H1 (cell line): ENCODE measurements at regions not wholly inside any gene's neighbourhood (a gene's known extent, or its start where the extent isn't known, plus 50 kb on each side); places are given as distances from the start of the nearest gene placed in this dataset.

Experiments
- CTCF ChIA-PET: fragments of 300-600 bp; sonication (Branson Sonifier 250); formaldehyde crosslinking; loops from one replicate; lab custom pipeline; 2021; ENCODE audit not compliant: partially characterized antibody; lab: Charles Lee
- POLR2A ChIA-PET: fragments of 300-600 bp; sonication (Branson Sonifier 250); formaldehyde crosslinking; loops from one replicate; lab custom pipeline; 2021; ENCODE audit warnings: inconsistent platforms; ENCODE audit not compliant: partially characterized antibody; lab: Charles Lee
- DNase-seq, 2 experiments: peaks; one replicate each; pipeline versions ENCODE4 v3.0.0 to v3.0.0-alpha.2; 2010 to 2022; ENCODE audit warnings: low spot score in 2 of 2, low read depth in 1 of 2, mixed read lengths in 1 of 2
- FAIRE-seq: peaks from 2 replicates; lab custom pipeline; 2011; peaks lifted over from hg19 to GRCh38; lab: Jason Lieb, UNC
- H2AFZ ChIP-seq: 2 replicates; pipeline ENCODE4 v1.8.1; 2012; ENCODE audit warnings: low read length, inconsistent platforms
- H2AK5ac ChIP-seq: 2 replicates; pipeline ENCODE4 v1.6.1; 2013; ENCODE audit warnings: low read depth, low read length
- H2BK120ac ChIP-seq: replicated peaks from 2 replicates; pipeline ENCODE3; 2013; ENCODE audit warnings: low read depth, low read length, inconsistent platforms
- H2BK12ac ChIP-seq: 2 replicates; pipeline ENCODE4 v1.6.1; 2013; ENCODE audit warnings: low read depth, low read length
- H2BK15ac ChIP-seq: 2 replicates; pipeline ENCODE4 v1.6.1; 2013; ENCODE audit warnings: low read length
- H2BK20ac ChIP-seq: 2 replicates; pipeline ENCODE4 v1.6.1; 2013; ENCODE audit warnings: low read length
- H2BK5ac ChIP-seq: 2 replicates; pipeline ENCODE4 v1.6.1; 2013; ENCODE audit warnings: low read depth, low read length
- H3K14ac ChIP-seq: 2 replicates; pipeline ENCODE4 v1.6.1; 2013; ENCODE audit warnings: inconsistent platforms; ENCODE audit not compliant: insufficient read length
- H3K18ac ChIP-seq: 2 replicates; pipeline ENCODE4 v1.6.1; 2013; ENCODE audit warnings: low read length; ENCODE audit errors: extremely low read depth
- H3K23ac ChIP-seq: 2 replicates; pipeline ENCODE4 v1.6.1; 2013; ENCODE audit warnings: inconsistent platforms; ENCODE audit not compliant: insufficient read length
- H3K23me2 ChIP-seq: 2 replicates; pipeline ENCODE4 v1.6.1; 2013; ENCODE audit warnings: low read depth, low read length
- H3K27ac ChIP-seq: 2 replicates; pipeline ENCODE4 v1.6.1; 2011; ENCODE audit warnings: low read depth, low read length, inconsistent platforms
- H3K27me3 ChIP-seq, 4 experiments: replicated peaks in 1 of 4; 1 replicate in 1 of 4; 2 replicates in 3 of 4; pipeline versions ENCODE4 v1.6.1 to v1.8.1; 2011 to 2013; ENCODE audit warnings: low read length in 3 of 4, mild to moderate bottlenecking in 3 of 4, inconsistent platforms in 2 of 4, mixed read lengths in 2 of 4, moderate library complexity in 1 of 4; ENCODE audit not compliant: control insufficient read depth in 3 of 4, insufficient read depth in 3 of 4; ENCODE audit errors: extremely low read depth in 1 of 4
- H3K36me3 ChIP-seq, 4 experiments: 2 replicates each; pipeline versions ENCODE4 v1.6.1 to v1.8.1; 2011 to 2013; ENCODE audit warnings: mild to moderate bottlenecking in 4 of 4, low read length in 3 of 4, moderate library complexity in 2 of 4, control low read depth in 1 of 4, inconsistent platforms in 1 of 4; ENCODE audit not compliant: insufficient read depth in 4 of 4, control insufficient read depth in 2 of 4
- H3K4ac ChIP-seq: replicated peaks from 2 replicates; pipeline ENCODE3; 2013; ENCODE audit warnings: low read length, low read depth, mixed read lengths, inconsistent platforms; ENCODE audit not compliant: insufficient read length
- H3K4me1 ChIP-seq, 4 experiments: replicated peaks in 1 of 4; 1 replicate in 1 of 4; 2 replicates in 3 of 4; pipeline versions ENCODE4 v1.6.1 to v1.8.1; 2011 to 2013; ENCODE audit warnings: low read length in 3 of 4, inconsistent platforms in 2 of 4, mixed read lengths in 1 of 4; ENCODE audit not compliant: insufficient read depth in 4 of 4, control insufficient read depth in 3 of 4
- H3K4me2 ChIP-seq, 2 experiments: 2 replicates each; pipeline versions ENCODE4 v1.6.1 to v1.8.1; 2011 to 2013; ENCODE audit warnings: low read depth in 2 of 2, low read length in 2 of 2, control low read depth in 1 of 2, inconsistent platforms in 1 of 2, mild to moderate bottlenecking in 1 of 2; ENCODE audit not compliant: insufficient read depth in 1 of 2
- H3K4me3 ChIP-seq, 4 experiments: fragments of 200-600, 300-600 bp in 1 of 4; sonication (generic), shearing (Covaris generic), sonication (Bioruptor Twin) in 1 of 4; 2 replicates each; pipeline versions ENCODE4 v1.5.1 to v1.8.1; 2011 to 2016; ENCODE audit warnings: low read length in 4 of 4, low read depth in 3 of 4, control low read depth in 2 of 4, inconsistent platforms in 2 of 4, mild to moderate bottlenecking in 2 of 4, mixed read lengths in 1 of 4, moderate library complexity in 1 of 4; ENCODE audit not compliant: insufficient read depth in 2 of 4; ENCODE audit errors: extremely low read depth in 1 of 4
- H3K56ac ChIP-seq: replicated peaks from 2 replicates; pipeline ENCODE3; 2013; ENCODE audit warnings: low read depth, mild to moderate bottlenecking, mixed read lengths, low read length, inconsistent platforms; ENCODE audit not compliant: insufficient read length
- H3K79me1 ChIP-seq: 2 replicates; pipeline ENCODE4 v1.6.1; 2013; ENCODE audit warnings: low read depth, low read length, control low read depth
- H3K79me2 ChIP-seq, 2 experiments: 2 replicates each; pipeline versions ENCODE4 v1.6.1 to v1.8.1; 2012 to 2013; ENCODE audit warnings: low read length in 2 of 2, mild to moderate bottlenecking in 2 of 2, inconsistent platforms in 1 of 2; ENCODE audit not compliant: insufficient read depth in 2 of 2, control insufficient read depth in 1 of 2
- H3K9ac ChIP-seq, 4 experiments: replicated peaks in 1 of 4; 1 replicate in 1 of 4; 2 replicates in 3 of 4; pipeline versions ENCODE4 v1.6.1 to v1.8.1; 2011 to 2013; ENCODE audit warnings: low read depth in 3 of 4, low read length in 3 of 4, control low read depth in 2 of 4, mild to moderate bottlenecking in 2 of 4, moderate library complexity in 2 of 4, inconsistent platforms in 1 of 4; ENCODE audit errors: extremely low read depth in 1 of 4
- H3K9me3 ChIP-seq, 2 experiments: 2 replicates each; pipeline versions ENCODE4 v1.6.1 to v1.8.1; 2012 to 2013; ENCODE audit warnings: mild to moderate bottlenecking in 2 of 2, moderate library complexity in 2 of 2, control low read depth in 1 of 2, inconsistent platforms in 1 of 2, low read depth in 1 of 2, low read length in 1 of 2, mixed read lengths in 1 of 2; ENCODE audit not compliant: insufficient read depth in 2 of 2
- H4K20me1 ChIP-seq, 2 experiments: replicated peaks in 1 of 2; 2 replicates each; pipeline versions ENCODE3 to v1.8.1; 2011 to 2013; ENCODE audit warnings: inconsistent platforms in 2 of 2, low read length in 2 of 2, mild to moderate bottlenecking in 1 of 2; ENCODE audit not compliant: insufficient read depth in 2 of 2, control insufficient read depth in 1 of 2
- H4K5ac ChIP-seq: 2 replicates; pipeline ENCODE4 v1.6.1; 2013; ENCODE audit warnings: low read length, low read depth, mixed read lengths, inconsistent platforms; ENCODE audit not compliant: insufficient read length
- H4K8ac ChIP-seq: 2 replicates; pipeline ENCODE4 v1.8.0; 2013; ENCODE audit warnings: mild to moderate bottlenecking, moderate library complexity, low read length, inconsistent platforms; ENCODE audit not compliant: insufficient read depth; ENCODE audit errors: extremely low read depth
- H4K91ac ChIP-seq: replicated peaks from 2 replicates; pipeline ENCODE3; 2013; ENCODE audit warnings: low read length, mixed read lengths, inconsistent platforms; ENCODE audit not compliant: insufficient read length
- ASH2L ChIP-seq: fragments of 200-600, 300-600 bp; sonication (generic); IDR thresholded peaks from one replicate; pipeline ENCODE4 v1.7.1; 2017; ENCODE audit warnings: low read length
- CBX8 ChIP-seq: fragments of 300-800, 300-1000 bp; sonication (generic); IDR thresholded peaks from 2 replicates; pipeline ENCODE4 v1.7.1; 2016; ENCODE audit warnings: low read depth, low read length, borderline replicate concordance
- CHD1 ChIP-seq: IDR thresholded peaks from 2 replicates; pipeline ENCODE4 v1.6.1; 2012; ENCODE audit warnings: low read depth, low read length, improper control_type of control experiment
- CTBP2 ChIP-seq: IDR thresholded peaks from 2 replicates; pipeline ENCODE4 v1.7.0; 2011; ENCODE audit warnings: borderline replicate concordance, mild to moderate bottlenecking, moderate library complexity, mixed read lengths, low read length; ENCODE audit not compliant: insufficient read depth, insufficient read length
- GTF2F1 ChIP-seq: IDR thresholded peaks from 2 replicates; pipeline ENCODE4 v1.6.1; 2012; ENCODE audit warnings: low read depth, low read length, improper control_type of control experiment, borderline replicate concordance
- KDM5A ChIP-seq: fragments of 200-600 bp; IDR thresholded peaks from 2 replicates; pipeline ENCODE4 v1.7.1; 2012; ENCODE audit warnings: mild to moderate bottlenecking, low read length, inconsistent platforms, mixed read lengths
- MAFK ChIP-seq: IDR thresholded peaks from 2 replicates; pipeline ENCODE4 v1.6.1; 2012; ENCODE audit warnings: low read depth, mild to moderate bottlenecking, improper control_type of control experiment, low read length
- NRF1 ChIP-seq: IDR thresholded peaks from 2 replicates; pipeline ENCODE4 v1.6.1; 2011; ENCODE audit warnings: mild to moderate bottlenecking, low read depth, low read length, improper control_type of control experiment
- PHF8 ChIP-seq: fragments of 200-600 bp; sonication (generic); conservative IDR thresholded peaks from 2 replicates; pipeline ENCODE4 v1.7.1; 2012; ENCODE audit warnings: low read depth, mild to moderate bottlenecking, inconsistent platforms, low read length, moderate library complexity
- RNF2 ChIP-seq: fragments of 200-900, 300-1000 bp; sonication (generic); IDR thresholded peaks from 2 replicates; pipeline ENCODE4 v1.7.1; 2016; ENCODE audit warnings: borderline replicate concordance, low read depth, mild to moderate bottlenecking, antibody characterized with exemption, low read length; ENCODE audit not compliant: poor library complexity, severe bottlenecking; ENCODE audit errors: missing control alignments
- SIX5 ChIP-seq: IDR thresholded peaks from 2 replicates; pipeline ENCODE4 v1.6.1; 2011; ENCODE audit warnings: mild to moderate bottlenecking, low read depth, low read length
- ZNF274 ChIP-seq: IDR thresholded peaks from 2 replicates; pipeline ENCODE4 v1.7.0; 2012; ENCODE audit warnings: low read length, borderline replicate concordance; ENCODE audit errors: extremely low read depth
- WGBS, 2 experiments: shearing (Covaris generic) in 1 of 2; methylation state at CpG; one replicate each; pipeline versions ENCODE4 v1.1.6 to v1.1.7; 2013 to 2015; ENCODE audit warnings: low lambda C conversion rate in 2 of 2, mixed read lengths in 2 of 2, inconsistent platforms in 1 of 2, low coverage in 1 of 2, missing lambda C conversion rate in 1 of 2; ENCODE audit not compliant: insufficient replicate concordance in 2 of 2, insufficient coverage in 1 of 2, insufficient read length in 1 of 2; ENCODE audit errors: extremely low coverage in 1 of 2, missing lambda C conversion rate in 1 of 2; 5-methylcytosine and 5-hydroxymethylcytosine counted together
- TF ChIP-seq, protein P1 (sequence below): IDR thresholded peaks from 2 replicates; pipeline ENCODE4 v1.6.1; 2012; ENCODE audit warnings: low read length, inconsistent platforms

DNA sequence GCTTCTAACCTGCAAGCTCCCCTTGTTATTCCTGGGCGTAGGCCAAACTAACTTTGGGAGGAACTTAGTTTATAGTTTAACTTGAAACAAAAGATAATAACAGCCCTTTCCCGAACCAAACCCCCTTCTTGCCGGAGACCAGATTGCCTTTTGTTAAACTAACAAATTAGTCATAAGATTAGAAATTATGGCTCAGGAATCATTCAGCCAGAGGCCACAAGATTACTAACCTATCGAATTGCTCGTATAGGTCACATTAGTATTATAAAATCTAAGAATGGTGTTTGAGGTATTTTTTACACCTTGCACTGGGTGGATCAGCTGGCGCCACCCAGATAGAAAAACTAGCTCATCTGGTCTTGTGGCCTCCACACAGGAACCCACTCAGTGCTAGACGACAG lies 65.3 kb upstream of the RAP2B start:
- Histone ChIP-seq H3K4me2 (no peak overlapping the region), H3K79me2 (no peaks in the 10 kb centered on the region), H2BK15ac (no peak overlapping the region), H2BK12ac (no peak overlapping the region), H3K14ac (no peak overlapping the region), H3K4ac (no peak overlapping the region), H3K27ac (no peak overlapping the region), H3K56ac (no peak overlapping the region), H4K5ac (no peak overlapping the region), H2BK20ac (no peak overlapping the region), H2BK5ac (no peak overlapping the region), H3K23ac (no peak overlapping the region), H3K79me1 (no peaks in the 10 kb centered on the region), H2AFZ (no peak overlapping the region), H3K23me2 (no peaks in the 10 kb centered on the region), H3K4me3 (no peak overlapping the region), H3K9ac (no peak overlapping the region), H2AK5ac (no peak overlapping the region), H4K8ac (no peak overlapping the region), H4K91ac (no peak overlapping the region), H3K36me3 (no peaks in the 10 kb centered on the region), H3K27me3 (peaks cover 0 to 1% (median 0%) of the 10 kb centered on the region in 4 experiments; a peak in 1 of 7 replicates), H3K18ac (no peak overlapping the region), H4K20me1 (no peaks in the 10 kb centered on the region), H2BK120ac (no peak overlapping the region), H3K9me3 (no peaks in the 10 kb centered on the region), H3K4me1 (peaks cover 0 to 9% (median 4%) of the 10 kb centered on the region in 4 experiments; a peak in 4 of 7 replicates)
- 75% methylated on average over 7 of the region's 7 CpGs; no CpG with 5 or more reads in 1 of the 2 experiments for WGBS, 2 experiments
- POLR2A ChIA-PET, result no interaction called here
- CTCF ChIA-PET, result no interaction called here
- no peak for FAIRE-seq
- DNase-seq, result no peak
- no peak for TF ChIP-seq RNF2
- no peak for TF ChIP-seq CHD1
- TF ChIP-seq GTF2F1, result no peak
- TF ChIP-seq SIX5, result no peak
- no peak for TF ChIP-seq CBX8
- no peak for TF ChIP-seq NRF1
- TF ChIP-seq MAFK, result no peak
- no peak for TF ChIP-seq ZNF274
- TF ChIP-seq KDM5A, result no peak
- TF ChIP-seq, protein P1, sequence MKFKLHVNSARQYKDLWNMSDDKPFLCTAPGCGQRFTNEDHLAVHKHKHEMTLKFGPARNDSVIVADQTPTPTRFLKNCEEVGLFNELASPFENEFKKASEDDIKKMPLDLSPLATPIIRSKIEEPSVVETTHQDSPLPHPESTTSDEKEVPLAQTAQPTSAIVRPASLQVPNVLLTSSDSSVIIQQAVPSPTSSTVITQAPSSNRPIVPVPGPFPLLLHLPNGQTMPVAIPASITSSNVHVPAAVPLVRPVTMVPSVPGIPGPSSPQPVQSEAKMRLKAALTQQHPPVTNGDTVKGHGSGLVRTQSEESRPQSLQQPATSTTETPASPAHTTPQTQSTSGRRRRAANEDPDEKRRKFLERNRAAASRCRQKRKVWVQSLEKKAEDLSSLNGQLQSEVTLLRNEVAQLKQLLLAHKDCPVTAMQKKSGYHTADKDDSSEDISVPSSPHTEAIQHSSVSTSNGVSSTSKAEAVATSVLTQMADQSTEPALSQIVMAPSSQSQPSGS, result no peak
- TF ChIP-seq ASH2L, result no peak
- TF ChIP-seq PHF8, result no peak
- TF ChIP-seq CTBP2, result no peak
